HuH-7 (cell line): ENCODE measurements at regions not wholly inside any gene's neighbourhood (a gene's known extent, or its start where the extent isn't known, plus 50 kb on each side); places are given as distances from the start of the nearest gene placed in this dataset.
"Not testable (repeated sequence)": the region's sequence is repeated elsewhere in the genome, so short reads cannot be mapped to it uniquely, and the experiment has no call there.

Source experiments
- DNase-seq: peaks from one replicate; pipeline ENCODE4 v3.0.0; 2011; ENCODE audit warnings: low spot score

DNA sequence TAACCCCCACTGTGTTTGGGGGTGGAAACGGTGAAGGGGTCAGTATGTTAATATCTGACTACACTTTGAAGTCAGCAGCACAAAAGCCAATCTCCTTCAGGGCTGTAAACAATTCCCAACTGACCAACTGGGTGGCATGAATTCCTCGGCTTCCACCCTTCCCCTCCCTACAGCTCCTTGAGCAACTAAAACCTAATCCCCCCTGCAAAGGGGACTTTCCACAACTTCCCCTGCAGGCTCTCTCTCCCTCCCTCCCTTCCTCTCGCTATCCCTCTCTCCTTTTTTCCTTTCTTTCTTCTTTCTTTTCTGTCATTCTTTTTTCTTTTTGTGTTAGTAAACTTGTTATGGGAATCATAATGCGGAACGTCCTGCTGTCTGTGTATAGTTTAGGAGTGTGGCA lies 65.1 kb upstream of the PTCH1 start:
- DNase-seq: no peak

- DNase-seq: no peak
Observed at GRCh38 chr9:95580812-95581761, 64.3 kb upstream of the PTCH1 start.

DNA sequence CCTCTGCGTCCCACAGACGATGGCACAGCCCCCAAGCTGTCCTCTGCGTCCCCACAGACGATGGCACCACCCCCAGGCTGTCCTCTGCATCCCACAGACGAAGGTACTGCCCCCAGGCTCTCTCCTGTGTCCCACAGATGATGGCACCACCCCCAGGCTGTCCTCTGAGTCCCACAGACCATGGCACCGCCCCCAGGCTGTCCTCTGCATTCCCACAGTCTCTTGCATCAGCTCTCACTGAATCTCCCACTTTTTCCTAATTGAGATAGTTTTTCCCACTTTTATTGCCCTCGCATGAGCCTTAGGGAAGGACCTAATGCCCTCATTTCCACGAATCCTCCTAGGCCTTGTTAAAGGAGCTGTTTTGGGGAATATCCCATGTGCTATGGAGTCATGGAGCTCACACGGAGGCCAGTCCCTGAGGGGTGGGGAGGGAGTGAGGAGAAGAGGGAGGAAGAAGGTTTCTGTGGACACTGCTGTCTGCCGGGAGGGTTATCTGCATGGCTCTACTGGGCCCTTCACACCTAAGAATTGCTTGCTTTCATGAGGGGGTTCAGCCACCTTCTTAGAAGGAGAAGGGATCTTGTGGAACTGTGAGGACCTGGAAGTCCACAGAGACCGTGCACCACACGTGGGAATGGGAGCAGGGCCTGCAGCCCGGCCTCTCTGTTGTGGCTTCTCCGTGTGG lies 58.2 kb upstream of the PTCH1 start:
- DNase-seq: no peak

- DNase-seq: no peak
Observed at GRCh38 chr9:95574176-95574575, 57.4 kb upstream of the PTCH1 start.

DNA sequence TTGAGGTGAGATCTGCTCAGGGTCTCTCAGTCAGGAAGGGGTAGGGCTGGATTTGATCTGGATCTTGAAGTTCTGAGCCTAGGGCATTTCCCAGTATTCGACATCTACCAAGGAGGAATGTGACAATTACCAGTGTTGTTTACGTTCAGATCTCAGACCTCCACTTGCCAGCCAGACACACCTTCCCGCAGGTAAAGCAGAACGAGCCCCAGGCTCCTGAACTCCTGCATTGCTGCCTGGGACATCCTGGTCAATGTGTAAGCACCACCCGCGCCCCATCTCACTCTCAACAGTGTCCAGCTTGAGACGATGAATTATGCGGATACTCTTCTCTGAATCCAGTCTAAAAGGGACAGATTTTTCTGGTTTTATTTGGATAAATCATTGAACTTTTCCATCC lies 56.7 kb upstream of the PTCH1 start:
- no peak for DNase-seq

DNA sequence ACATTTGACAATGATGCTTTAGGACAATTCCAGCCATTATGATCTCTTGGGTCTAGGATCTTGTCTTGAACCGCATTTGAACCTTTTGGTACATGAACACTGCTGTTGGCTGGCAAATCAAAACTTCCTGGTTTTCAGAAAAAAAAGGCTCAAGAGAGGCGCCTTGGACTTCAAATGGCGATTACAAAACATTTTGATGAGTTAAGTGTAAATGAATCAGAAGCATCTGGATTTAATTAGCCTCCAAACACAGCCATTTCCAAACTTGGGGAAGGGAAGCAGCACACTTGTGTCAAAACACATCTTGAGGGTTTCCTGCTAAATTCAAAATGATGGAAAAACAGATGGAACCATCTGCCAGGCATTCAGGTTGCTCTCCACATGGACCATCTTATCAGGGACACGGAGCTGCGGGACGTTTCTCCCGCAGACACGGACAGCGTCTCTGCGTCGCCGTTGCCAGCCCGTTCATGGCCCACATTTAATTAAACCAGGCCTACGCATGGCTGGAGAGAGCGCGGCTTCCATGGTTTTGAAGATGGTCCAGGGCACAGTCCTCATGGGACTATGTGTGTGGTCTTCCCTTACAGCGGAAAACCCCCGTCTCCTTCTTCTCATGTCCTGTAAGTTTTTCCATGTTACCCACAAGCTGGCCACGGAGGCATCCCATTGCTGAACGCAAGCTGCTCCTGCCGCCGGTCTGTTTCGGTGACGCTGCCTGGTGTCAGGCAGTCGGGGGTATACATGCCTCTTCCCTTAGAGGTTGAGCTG lies 55.8 kb upstream of the PTCH1 start:
- DNase-seq: no peak

- no peak for DNase-seq
Observed at GRCh38 chr9:95570646-95571045, 53.9 kb upstream of the PTCH1 start.

DNA sequence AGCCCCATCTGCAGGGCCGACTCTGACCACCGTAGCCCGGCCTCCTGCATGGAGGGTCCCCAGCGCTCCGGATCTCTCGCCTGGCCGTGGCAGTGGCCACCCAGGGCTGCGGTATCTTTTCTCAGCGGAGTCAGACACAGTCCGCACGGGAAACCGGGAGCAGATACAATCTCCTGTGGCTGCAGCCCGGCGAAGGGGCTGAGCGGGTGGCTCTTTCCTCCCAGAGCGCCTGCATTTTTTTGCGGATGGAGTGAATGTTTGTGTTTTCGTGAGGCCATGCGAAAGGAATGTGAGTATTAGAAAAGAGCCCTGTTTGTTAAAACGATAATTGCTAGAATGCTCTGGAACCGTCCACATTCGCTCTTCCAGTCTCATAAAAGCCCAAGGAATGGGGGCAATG lies 53.4 kb upstream of the PTCH1 start:
- no peak for DNase-seq

DNA sequence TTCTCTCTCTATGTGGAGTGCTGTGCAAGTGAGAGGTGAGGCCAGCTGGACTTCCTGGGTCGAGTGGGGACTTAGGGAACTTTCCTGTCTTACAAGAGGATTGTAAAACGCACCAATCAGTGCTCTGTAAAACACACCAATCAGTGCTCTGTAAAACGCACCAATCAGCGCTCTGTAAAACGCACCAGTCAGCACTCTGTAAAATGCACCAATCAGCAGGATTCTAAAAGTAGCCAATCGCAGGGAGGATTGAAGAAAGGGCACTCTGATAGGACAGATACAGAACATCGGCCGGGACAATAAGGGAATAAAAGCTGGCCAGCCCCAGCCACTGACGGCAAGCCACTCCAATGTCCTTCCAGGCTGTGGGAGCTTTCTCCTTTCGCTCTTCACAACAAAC lies 52.0 kb upstream of the PTCH1 start:
- DNase-seq: not testable (repeated sequence)
